Upper lobe of left lung (tissue), 4 donors: ENCODE measurements at regions not wholly inside any gene's neighbourhood (a gene's known extent, or its start where the extent isn't known, plus 50 kb on each side); places are given as distances from the start of the nearest gene placed in this dataset.

Experiments used
- CTCF ChIP-seq, 6 experiments: fragments of 450-650 bp in 4 of 6; fragments of 200-600 bp in 2 of 6; sonication (generic) in 2 of 6; IDR thresholded peaks; one replicate each; pipeline ENCODE4 v1.5.1; 2016 to 2019; ENCODE audit warnings: antibody characterized with exemption in 6 of 6
- EP300 ChIP-seq, 4 donors: sonication (generic); formaldehyde crosslinking; IDR thresholded peaks; one replicate each; pipeline ENCODE4 v1.5.1; 2017; ENCODE audit warnings: antibody characterized with exemption in 4 of 4, control low read depth in 2 of 4
- POLR2A ChIP-seq, 4 donors: fragments of 450-650 bp; IDR thresholded peaks; one replicate each; pipeline ENCODE4 v1.5.1; 2016 to 2017; ENCODE audit warnings: antibody characterized with exemption in 4 of 4, mild to moderate bottlenecking in 2 of 4
- POLR2AphosphoS5 ChIP-seq, 2 donors: sonication (generic); formaldehyde crosslinking; IDR thresholded peaks; one replicate each; pipeline ENCODE4 v1.5.1; 2017; ENCODE audit warnings: antibody characterized with exemption in 2 of 2

DNA sequence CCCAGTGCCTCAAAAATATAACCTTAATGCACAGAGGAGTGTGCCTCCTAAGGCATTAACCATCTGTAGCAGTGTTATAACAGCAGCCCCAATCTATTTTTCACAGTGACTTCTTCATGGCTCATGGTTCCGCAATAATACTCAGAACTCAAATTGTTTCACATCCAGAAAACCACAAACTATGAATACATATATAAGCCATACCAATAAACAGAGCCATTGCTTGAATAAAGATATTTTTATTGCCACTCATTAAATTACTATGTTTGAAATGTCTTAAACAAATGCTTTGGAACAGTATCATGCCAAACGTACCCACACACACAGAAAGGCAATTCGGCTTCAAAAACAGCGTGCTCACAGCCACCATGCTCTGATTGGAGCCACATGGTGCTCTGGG lies 629.3 kb upstream of the NRP1 start:
- TF ChIP-seq POLR2AphosphoS5 (IDR thresholded peaks at IDR 0.05) (no peak), POLR2A (IDR thresholded peaks at IDR 0.05) (no peak), CTCF (IDR thresholded peaks at IDR 0.05) (no peak), EP300 (IDR thresholded peaks at IDR 0.05) (no peak)
